Activated CD4-positive, alpha-beta T cell treated with anti-CD3 and anti-CD28 coated beads for 48 hours (primary cell): ENCODE measurements at regions not wholly inside any gene's neighbourhood (a gene's known extent, or its start where the extent isn't known, plus 50 kb on each side); places are given as distances from the start of the nearest gene placed in this dataset.

Source experiments
- DNase-seq: peaks from one replicate; pipeline ENCODE4 v3.0.0-alpha.2; 2020

- no peak for DNase-seq
Measured at GRCh38 chr20:60870040-60870439, 382.0 kb upstream of the CDH4 start.

GRCh38 chr20:60872224-60872623 is 379.8 kb upstream of the CDH4 start:
- no peak for DNase-seq

- no peak for DNase-seq
Measured at GRCh38 chr20:60877071-60877857, 374.8 kb upstream of the CDH4 start.

GRCh38 chr20:60882836-60883235 is 369.2 kb upstream of the CDH4 start:
- DNase-seq, result no peak

- no peak for DNase-seq
Measured at GRCh38 chr20:60883496-60883895, 368.6 kb upstream of the CDH4 start.

- DNase-seq, result no peak
Measured at GRCh38 chr20:60884277-60884676, 367.8 kb upstream of the CDH4 start.

GRCh38 chr20:60888771-60889170 is 363.3 kb upstream of the CDH4 start:
- DNase-seq, result no peak

GRCh38 chr20:60892095-60892813 is 359.8 kb upstream of the CDH4 start:
- no peak for DNase-seq

- DNase-seq, result no peak
Measured at GRCh38 chr20:60894091-60894490, 358.0 kb upstream of the CDH4 start.

GRCh38 chr20:60895363-60896079 is 356.5 kb upstream of the CDH4 start:
- no peak for DNase-seq

GRCh38 chr20:60897976-60898375 is 354.1 kb upstream of the CDH4 start:
- DNase-seq, result no peak

GRCh38 chr20:60899320-60899719 is 352.7 kb upstream of the CDH4 start:
- no peak for DNase-seq

GRCh38 chr20:60900618-60901017 is 351.4 kb upstream of the CDH4 start:
- DNase-seq, result no peak

GRCh38 chr20:60901831-60902230 is 350.2 kb upstream of the CDH4 start:
- DNase-seq, result no peak

- DNase-seq, result no peak
Measured at GRCh38 chr20:60903325-60903971, 348.6 kb upstream of the CDH4 start.

GRCh38 chr20:60904730-60905129 is 347.3 kb upstream of the CDH4 start:
- no peak for DNase-seq

GRCh38 chr20:60905919-60906318 is 346.1 kb upstream of the CDH4 start:
- no peak for DNase-seq

GRCh38 chr20:60906555-60906954 is 345.5 kb upstream of the CDH4 start:
- DNase-seq, result no peak

- no peak for DNase-seq
Measured at GRCh38 chr20:60913298-60913697, 338.8 kb upstream of the CDH4 start.

- peak; percentile 45 for DNase-seq
Measured at GRCh38 chr20:60921022-60921622, 330.9 kb upstream of the CDH4 start.

GRCh38 chr20:60926831-60927230 is 325.2 kb upstream of the CDH4 start:
- DNase-seq, result no peak

GRCh38 chr20:60928341-60928740 is 323.7 kb upstream of the CDH4 start:
- no peak for DNase-seq
